Omental fat pad (tissue), 3 donors: ENCODE measurements at regions not wholly inside any gene's neighbourhood (a gene's known extent, or its start where the extent isn't known, plus 50 kb on each side); places are given as distances from the start of the nearest gene placed in this dataset.

Experiments
- ATAC-seq: fragments of 150-250 bp; one replicate; pipeline ENCODE4 v1.9.1; 2016; ENCODE audit warnings: mild to moderate bottlenecking, moderate library complexity; ENCODE audit not compliant: low FRiP score
- DNase-seq: peaks from one replicate; pipeline ENCODE4 v3.0.0-alpha.2; 2019; ENCODE audit warnings: low spot score
- TF ChIP-seq, protein P1 (sequence below), 3 donors: fragments of 450-650 bp; IDR thresholded peaks; one replicate each; pipeline ENCODE4 v1.5.1; 2016 to 2017; ENCODE audit warnings: antibody characterized with exemption in 3 of 3, mild to moderate bottlenecking in 3 of 3, moderate library complexity in 2 of 3

DNA sequence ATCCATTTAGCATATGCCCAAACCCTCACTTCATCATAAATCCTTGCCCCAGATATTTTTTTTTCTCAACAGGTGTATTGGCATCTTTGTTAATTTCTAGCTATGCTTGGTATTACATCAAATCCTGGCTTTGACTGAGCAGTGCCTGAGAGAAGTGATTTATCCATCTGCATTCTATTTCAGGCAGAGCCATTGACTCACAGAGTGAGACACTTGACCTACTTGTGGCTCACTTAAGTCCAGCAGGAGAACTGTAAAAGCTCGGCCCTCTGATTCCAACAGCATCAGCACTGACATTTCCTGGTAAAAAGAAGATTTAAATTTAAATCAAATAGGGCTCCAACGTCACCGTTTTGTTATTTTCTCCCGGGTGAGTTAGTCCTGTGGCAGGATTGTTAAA, 93.4 kb downstream of the PLK2 start:
- TF ChIP-seq, protein P1, sequence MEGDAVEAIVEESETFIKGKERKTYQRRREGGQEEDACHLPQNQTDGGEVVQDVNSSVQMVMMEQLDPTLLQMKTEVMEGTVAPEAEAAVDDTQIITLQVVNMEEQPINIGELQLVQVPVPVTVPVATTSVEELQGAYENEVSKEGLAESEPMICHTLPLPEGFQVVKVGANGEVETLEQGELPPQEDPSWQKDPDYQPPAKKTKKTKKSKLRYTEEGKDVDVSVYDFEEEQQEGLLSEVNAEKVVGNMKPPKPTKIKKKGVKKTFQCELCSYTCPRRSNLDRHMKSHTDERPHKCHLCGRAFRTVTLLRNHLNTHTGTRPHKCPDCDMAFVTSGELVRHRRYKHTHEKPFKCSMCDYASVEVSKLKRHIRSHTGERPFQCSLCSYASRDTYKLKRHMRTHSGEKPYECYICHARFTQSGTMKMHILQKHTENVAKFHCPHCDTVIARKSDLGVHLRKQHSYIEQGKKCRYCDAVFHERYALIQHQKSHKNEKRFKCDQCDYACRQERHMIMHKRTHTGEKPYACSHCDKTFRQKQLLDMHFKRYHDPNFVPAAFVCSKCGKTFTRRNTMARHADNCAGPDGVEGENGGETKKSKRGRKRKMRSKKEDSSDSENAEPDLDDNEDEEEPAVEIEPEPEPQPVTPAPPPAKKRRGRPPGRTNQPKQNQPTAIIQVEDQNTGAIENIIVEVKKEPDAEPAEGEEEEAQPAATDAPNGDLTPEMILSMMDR (IDR thresholded peaks at IDR 0.05) = no peak
- DNase-seq = no peak
- no peak for ATAC-seq

DNA sequence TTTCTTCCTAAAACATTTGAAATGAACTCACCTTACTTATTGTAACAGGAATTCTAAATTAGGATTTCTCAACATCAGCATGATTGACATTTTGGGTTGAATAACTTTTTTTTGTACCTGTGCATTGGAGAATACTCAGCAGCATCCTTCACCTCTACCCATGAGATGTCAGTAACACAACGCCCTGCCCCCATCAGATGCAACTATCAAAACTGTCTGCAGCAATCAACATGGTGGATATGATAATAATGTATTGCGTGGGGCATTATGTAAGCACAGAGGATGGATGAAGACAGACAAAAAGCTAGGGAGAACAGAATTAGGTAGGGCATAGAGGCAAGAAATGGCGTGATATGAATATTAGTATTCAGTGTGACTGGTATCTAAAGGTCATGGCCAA, 94.1 kb downstream of the PLK2 start:
- TF ChIP-seq, protein P1 (IDR thresholded peaks at IDR 0.05) = no peak
- no peak for ATAC-seq

DNA sequence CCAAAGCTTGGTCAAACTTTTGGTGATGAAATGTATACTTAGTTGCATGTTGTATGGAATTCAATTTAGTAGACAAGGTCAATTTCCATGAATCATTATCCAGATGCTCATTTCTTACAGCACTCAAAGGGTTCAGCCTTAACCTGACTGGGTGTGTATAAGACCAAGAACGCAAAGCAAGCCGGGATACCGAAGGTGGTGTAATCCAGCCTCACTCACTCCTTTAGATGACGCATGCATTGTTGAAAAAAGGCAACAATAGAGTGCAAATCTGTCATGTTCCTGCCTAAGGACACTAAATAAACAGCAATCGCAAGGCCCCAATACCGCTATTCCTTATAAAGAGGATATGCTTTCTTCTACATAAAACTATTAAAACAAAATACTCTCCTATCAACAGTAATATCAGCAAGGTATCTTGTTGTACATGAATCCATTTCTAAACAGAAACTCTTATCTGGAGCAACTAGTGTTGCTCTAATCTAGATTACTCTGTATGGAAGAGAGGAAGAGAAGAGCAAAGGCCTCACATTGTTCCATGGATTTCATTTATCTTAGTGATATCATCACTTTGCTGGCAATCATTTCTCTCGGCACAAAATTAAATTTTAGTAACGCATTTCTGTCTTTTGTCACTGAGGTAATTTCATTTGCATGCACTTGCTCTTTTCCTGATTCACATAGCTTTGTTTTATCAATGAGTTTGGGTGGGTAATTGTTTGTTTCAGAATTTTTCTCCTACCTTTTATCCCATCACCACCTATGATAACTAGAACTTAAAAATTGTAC, 96.2 kb downstream of the PLK2 start:
- ATAC-seq = no peak
- TF ChIP-seq, protein P1 (IDR thresholded peaks at IDR 0.05) = no peak
- no peak for DNase-seq

More for the DNA sequence above, 94.1 kb downstream of the PLK2 start:
- DNase-seq = no peak

DNA sequence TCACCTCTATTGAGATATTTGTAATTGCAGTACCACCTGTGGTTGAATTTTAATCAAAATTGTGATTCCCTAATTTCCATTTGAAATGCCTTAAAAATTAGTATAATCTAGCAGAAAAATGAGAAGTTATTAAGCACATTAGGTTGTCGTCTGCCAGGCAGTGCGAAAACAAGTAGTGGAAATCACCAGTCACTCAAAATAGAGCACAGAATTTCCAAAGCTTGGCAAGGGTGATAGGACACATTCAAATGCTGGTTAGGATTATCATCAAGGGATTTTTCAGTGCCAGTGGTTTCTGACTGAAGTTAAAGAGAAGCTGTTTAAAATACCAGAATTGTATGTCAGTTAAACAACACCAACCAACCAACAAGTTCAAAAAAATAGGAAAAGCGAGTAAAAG, 97.8 kb downstream of the PLK2 start:
- ATAC-seq = no peak
- no peak for DNase-seq
- TF ChIP-seq, protein P1 (IDR thresholded peaks at IDR 0.05) = no peak

DNA sequence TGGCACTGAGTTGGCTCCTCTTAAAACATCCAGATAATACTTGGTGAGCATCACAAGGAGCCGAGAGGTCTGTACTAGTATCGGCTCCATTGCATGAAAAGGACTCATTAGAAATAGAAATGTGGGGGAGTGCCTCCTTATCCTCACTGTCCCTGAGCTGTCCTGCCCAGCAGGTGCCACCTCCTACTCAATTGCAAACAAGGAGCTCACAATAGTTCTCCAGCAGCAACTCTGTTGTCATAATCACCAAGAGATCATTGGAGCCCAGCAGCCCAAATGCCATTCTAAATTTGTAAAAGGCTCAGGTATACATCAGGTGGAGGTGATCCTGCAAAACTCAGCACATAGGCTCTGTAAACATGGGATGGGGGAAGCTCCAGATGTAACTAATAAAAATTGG, 99.1 kb downstream of the PLK2 start:
- DNase-seq (no peak), ATAC-seq (no peak)
- TF ChIP-seq, protein P1 (IDR thresholded peaks at IDR 0.05) = no peak

DNA sequence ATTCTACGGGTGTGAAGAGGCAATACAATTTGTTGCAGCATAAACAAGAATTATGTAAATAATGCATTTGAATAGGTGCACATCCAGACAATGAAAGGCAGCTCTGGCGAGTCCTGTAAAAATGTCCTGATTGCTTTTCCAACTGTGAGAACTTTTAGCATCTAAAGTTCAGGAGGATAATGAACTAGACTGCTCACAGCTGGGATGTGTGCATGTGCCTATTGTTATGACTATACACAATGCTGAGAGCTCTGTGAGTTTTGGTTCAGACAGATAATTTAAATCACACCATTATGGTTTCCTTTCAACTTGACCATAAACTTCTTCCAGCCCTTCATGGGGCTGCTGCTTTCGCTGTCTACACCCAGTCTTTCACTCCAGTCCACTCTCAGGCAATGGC, 99.9 kb downstream of the PLK2 start:
- TF ChIP-seq, protein P1 (IDR thresholded peaks at IDR 0.05) = no peak
- no peak for ATAC-seq
- no peak for DNase-seq

DNA sequence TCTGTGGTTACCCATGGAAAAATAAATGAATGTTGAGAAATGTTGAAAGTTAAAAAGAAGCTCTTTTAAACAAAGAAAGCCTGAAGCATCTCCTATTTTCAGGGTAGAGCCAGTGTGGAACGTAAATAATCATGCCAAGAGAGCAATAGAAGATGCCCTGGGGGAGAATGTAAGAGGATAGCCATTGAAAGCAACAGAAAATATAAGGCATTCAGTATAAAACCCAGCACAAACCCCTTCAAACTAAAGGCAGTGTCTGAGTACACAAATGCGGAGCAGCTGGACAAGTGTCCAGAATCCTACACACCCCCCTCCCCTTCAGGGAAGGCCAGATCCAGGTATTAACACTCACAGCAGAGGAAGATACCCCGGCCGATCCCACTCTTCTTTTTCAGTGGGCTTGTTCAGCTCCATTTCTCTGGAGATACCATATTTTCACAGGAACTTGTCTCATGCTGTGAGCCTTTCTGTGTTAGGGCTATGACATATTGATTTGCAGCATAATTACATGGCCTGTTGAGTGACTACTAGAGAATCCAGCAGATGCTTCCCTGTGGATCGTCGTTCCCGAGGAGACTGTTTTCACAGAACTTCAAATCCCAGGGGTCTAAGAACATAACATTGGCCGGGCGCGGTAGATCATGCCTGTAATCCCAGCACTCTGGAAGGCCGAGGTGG, 101.2 kb downstream of the PLK2 start:
- TF ChIP-seq, protein P1 (IDR thresholded peaks at IDR 0.05) = no peak
- DNase-seq = no peak
- ATAC-seq = no peak
